ENCODE measurements at regions not wholly inside any gene's neighbourhood (a gene's known extent, or its start where the extent isn't known, plus 50 kb on each side); places are given as distances from the start of the nearest gene placed in this dataset.

DNA sequence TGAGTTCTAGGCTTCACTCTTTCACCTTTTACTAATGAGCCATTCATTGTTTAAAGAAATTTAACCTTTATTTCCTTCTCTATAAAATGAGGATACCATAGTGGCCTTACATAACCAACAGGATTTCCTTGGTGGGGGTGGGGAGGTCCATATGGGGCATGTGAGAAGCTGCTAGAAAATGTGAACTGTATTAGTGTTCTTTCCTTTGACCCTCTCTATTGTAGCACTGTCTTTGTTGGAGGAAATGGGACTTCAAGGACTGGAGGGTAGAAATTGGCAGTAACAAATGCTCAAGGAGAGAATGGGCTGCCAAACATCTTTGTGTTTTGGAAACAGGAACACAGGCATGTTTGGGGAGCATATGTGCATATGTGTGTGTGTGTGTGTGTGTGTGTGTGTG, 468.7 kb upstream of the ZEB2 start:
- TF ChIP-seq ISL1 (CRISPR knock-in tag; IDR thresholded peaks at IDR 0.05), result no peak
- TF ChIP-seq, protein P1, sequence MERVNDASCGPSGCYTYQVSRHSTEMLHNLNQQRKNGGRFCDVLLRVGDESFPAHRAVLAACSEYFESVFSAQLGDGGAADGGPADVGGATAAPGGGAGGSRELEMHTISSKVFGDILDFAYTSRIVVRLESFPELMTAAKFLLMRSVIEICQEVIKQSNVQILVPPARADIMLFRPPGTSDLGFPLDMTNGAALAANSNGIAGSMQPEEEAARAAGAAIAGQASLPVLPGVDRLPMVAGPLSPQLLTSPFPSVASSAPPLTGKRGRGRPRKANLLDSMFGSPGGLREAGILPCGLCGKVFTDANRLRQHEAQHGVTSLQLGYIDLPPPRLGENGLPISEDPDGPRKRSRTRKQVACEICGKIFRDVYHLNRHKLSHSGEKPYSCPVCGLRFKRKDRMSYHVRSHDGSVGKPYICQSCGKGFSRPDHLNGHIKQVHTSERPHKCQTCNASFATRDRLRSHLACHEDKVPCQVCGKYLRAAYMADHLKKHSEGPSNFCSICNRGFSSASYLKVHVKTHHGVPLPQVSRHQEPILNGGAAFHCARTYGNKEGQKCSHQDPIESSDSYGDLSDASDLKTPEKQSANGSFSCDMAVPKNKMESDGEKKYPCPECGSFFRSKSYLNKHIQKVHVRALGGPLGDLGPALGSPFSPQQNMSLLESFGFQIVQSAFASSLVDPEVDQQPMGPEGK (CRISPR knock-in tag; IDR thresholded peaks at IDR 0.05; ENCODE audit: borderline replicate concordance), result no peak
- no peak for TF ChIP-seq SNAI2 (CRISPR knock-in tag; IDR thresholded peaks at IDR 0.05)
- no peak for TF ChIP-seq ESRRG (CRISPR knock-in tag; IDR thresholded peaks at IDR 0.05)
- no peak for TF ChIP-seq RARB (CRISPR knock-in tag; IDR thresholded peaks at IDR 0.05)
- no peak for TF ChIP-seq ZFP30 (CRISPR knock-in tag; IDR thresholded peaks at IDR 0.05)
- TF ChIP-seq ZNF565 (CRISPR knock-in tag; conservative IDR thresholded peaks at IDR 0.05; ENCODE audit: low read depth), result no peak
- TF ChIP-seq, protein P2, sequence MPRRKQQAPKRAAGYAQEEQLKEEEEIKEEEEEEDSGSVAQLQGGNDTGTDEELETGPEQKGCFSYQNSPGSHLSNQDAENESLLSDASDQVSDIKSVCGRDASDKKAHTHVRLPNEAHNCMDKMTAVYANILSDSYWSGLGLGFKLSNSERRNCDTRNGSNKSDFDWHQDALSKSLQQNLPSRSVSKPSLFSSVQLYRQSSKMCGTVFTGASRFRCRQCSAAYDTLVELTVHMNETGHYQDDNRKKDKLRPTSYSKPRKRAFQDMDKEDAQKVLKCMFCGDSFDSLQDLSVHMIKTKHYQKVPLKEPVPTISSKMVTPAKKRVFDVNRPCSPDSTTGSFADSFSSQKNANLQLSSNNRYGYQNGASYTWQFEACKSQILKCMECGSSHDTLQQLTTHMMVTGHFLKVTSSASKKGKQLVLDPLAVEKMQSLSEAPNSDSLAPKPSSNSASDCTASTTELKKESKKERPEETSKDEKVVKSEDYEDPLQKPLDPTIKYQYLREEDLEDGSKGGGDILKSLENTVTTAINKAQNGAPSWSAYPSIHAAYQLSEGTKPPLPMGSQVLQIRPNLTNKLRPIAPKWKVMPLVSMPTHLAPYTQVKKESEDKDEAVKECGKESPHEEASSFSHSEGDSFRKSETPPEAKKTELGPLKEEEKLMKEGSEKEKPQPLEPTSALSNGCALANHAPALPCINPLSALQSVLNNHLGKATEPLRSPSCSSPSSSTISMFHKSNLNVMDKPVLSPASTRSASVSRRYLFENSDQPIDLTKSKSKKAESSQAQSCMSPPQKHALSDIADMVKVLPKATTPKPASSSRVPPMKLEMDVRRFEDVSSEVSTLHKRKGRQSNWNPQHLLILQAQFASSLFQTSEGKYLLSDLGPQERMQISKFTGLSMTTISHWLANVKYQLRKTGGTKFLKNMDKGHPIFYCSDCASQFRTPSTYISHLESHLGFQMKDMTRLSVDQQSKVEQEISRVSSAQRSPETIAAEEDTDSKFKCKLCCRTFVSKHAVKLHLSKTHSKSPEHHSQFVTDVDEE (CRISPR knock-in tag; IDR thresholded peaks at IDR 0.05), result no peak
- no peak for TF ChIP-seq ZNF8 (CRISPR knock-in tag; IDR thresholded peaks at IDR 0.05)
- TF ChIP-seq, protein P3, sequence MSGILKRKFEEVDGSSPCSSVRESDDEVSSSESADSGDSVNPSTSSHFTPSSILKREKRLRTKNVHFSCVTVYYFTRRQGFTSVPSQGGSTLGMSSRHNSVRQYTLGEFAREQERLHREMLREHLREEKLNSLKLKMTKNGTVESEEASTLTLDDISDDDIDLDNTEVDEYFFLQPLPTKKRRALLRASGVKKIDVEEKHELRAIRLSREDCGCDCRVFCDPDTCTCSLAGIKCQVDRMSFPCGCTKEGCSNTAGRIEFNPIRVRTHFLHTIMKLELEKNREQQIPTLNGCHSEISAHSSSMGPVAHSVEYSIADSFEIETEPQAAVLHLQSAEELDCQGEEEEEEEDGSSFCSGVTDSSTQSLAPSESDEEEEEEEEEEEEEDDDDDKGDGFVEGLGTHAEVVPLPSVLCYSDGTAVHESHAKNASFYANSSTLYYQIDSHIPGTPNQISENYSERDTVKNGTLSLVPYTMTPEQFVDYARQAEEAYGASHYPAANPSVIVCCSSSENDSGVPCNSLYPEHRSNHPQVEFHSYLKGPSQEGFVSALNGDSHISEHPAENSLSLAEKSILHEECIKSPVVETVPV (CRISPR knock-in tag; IDR thresholded peaks at IDR 0.05), result no peak
- no peak for TF ChIP-seq CSDC2 (CRISPR knock-in tag; IDR thresholded peaks at IDR 0.05)
- no peak for TF ChIP-seq TOX (CRISPR knock-in tag; IDR thresholded peaks at IDR 0.05; ENCODE audit: borderline replicate concordance)
- TF ChIP-seq, protein P4, sequence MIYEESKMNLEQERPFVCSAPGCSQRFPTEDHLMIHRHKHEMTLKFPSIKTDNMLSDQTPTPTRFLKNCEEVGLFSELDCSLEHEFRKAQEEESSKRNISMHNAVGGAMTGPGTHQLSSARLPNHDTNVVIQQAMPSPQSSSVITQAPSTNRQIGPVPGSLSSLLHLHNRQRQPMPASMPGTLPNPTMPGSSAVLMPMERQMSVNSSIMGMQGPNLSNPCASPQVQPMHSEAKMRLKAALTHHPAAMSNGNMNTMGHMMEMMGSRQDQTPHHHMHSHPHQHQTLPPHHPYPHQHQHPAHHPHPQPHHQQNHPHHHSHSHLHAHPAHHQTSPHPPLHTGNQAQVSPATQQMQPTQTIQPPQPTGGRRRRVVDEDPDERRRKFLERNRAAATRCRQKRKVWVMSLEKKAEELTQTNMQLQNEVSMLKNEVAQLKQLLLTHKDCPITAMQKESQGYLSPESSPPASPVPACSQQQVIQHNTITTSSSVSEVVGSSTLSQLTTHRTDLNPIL (CRISPR knock-in tag; IDR thresholded peaks at IDR 0.05; ENCODE audit: low read depth), result no peak
- TF ChIP-seq, protein P5, sequence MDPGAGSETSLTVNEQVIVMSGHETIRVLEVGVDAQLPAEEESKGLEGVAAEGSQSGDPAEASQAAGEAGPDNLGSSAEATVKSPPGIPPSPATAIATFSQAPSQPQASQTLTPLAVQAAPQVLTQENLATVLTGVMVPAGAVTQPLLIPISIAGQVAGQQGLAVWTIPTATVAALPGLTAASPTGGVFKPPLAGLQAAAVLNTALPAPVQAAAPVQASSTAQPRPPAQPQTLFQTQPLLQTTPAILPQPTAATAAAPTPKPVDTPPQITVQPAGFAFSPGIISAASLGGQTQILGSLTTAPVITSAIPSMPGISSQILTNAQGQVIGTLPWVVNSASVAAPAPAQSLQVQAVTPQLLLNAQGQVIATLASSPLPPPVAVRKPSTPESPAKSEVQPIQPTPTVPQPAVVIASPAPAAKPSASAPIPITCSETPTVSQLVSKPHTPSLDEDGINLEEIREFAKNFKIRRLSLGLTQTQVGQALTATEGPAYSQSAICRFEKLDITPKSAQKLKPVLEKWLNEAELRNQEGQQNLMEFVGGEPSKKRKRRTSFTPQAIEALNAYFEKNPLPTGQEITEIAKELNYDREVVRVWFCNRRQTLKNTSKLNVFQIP (CRISPR knock-in tag; IDR thresholded peaks at IDR 0.05; ENCODE audit: borderline replicate concordance, low read depth), result no peak
- TF ChIP-seq TCF4 (CRISPR knock-in tag; IDR thresholded peaks at IDR 0.05; ENCODE audit: borderline replicate concordance), result no peak
- TF ChIP-seq BACH2 (CRISPR knock-in tag; IDR thresholded peaks at IDR 0.05; ENCODE audit: borderline replicate concordance), result no peak
- no peak for TF ChIP-seq ARNTL (CRISPR knock-in tag; IDR thresholded peaks at IDR 0.05; ENCODE audit: borderline replicate concordance, low read depth)
- no peak for TF ChIP-seq OSR1 (CRISPR knock-in tag; IDR thresholded peaks at IDR 0.05)
- no peak for TF ChIP-seq ZNF70 (CRISPR knock-in tag; IDR thresholded peaks at IDR 0.05)
- no peak for TF ChIP-seq PPARA (CRISPR knock-in tag; IDR thresholded peaks at IDR 0.05; ENCODE audit: borderline replicate concordance)
- no peak for ATAC-seq

DNA sequence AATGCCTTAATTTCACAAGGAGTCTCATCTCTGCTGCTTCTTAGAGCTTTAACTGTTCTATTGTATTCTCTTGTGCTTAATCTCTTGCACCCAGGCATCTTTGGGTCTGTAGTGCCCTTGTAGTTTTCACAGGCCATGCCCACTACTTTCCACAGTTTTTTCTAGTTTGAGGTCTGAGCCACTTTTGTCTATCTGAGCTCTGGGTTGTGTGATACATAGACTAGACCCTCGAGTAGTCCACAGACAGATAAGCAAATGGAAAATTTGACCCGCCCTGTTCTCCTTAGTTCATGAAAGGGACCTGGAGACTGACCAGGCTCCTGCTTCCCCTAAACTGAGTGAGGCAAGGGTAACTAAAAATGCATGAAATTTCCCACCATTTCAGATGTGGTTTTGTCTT, 466.8 kb upstream of the ZEB2 start:
- no peak for ATAC-seq
- TF ChIP-seq CSDC2 (CRISPR knock-in tag; IDR thresholded peaks at IDR 0.05) (no peak), TOX (CRISPR knock-in tag; IDR thresholded peaks at IDR 0.05; ENCODE audit: borderline replicate concordance) (no peak), ZNF565 (CRISPR knock-in tag; conservative IDR thresholded peaks at IDR 0.05; ENCODE audit: low read depth) (no peak), PPARA (CRISPR knock-in tag; IDR thresholded peaks at IDR 0.05; ENCODE audit: borderline replicate concordance) (no peak), ARNTL (CRISPR knock-in tag; IDR thresholded peaks at IDR 0.05; ENCODE audit: borderline replicate concordance, low read depth) (no peak), ESRRG (CRISPR knock-in tag; IDR thresholded peaks at IDR 0.05) (no peak), ZNF70 (CRISPR knock-in tag; IDR thresholded peaks at IDR 0.05) (no peak), OSR1 (CRISPR knock-in tag; IDR thresholded peaks at IDR 0.05) (no peak), RARB (CRISPR knock-in tag; IDR thresholded peaks at IDR 0.05) (no peak), SNAI2 (CRISPR knock-in tag; IDR thresholded peaks at IDR 0.05) (no peak), ZFP3 (CRISPR knock-in tag; IDR thresholded peaks at IDR 0.05) (no peak)
- TF ChIP-seq, protein P4 (CRISPR knock-in tag; IDR thresholded peaks at IDR 0.05; ENCODE audit: low read depth), result no peak
- TF ChIP-seq, protein P2 (CRISPR knock-in tag; IDR thresholded peaks at IDR 0.05), result no peak
- TF ChIP-seq, protein P3 (CRISPR knock-in tag; IDR thresholded peaks at IDR 0.05), result no peak
- TF ChIP-seq, protein P1 (CRISPR knock-in tag; IDR thresholded peaks at IDR 0.05; ENCODE audit: borderline replicate concordance), result no peak
